ENCODE measurements at regions not wholly inside any gene's neighbourhood (a gene's known extent, or its start where the extent isn't known, plus 50 kb on each side); places are given as distances from the start of the nearest gene placed in this dataset.
"Not testable (repeated sequence)": the region's sequence is repeated elsewhere in the genome, so short reads cannot be mapped to it uniquely, and the experiment has no call there.

GRCh38 chr6:88499845-88500699, 333.9 kb upstream of the CNR1 start:
- H3K27me3 ChIP-seq (ENCODE audit: insufficient read depth, low read length, poor library complexity): no peaks in the 10 kb centered on the region
- H4K20me1 ChIP-seq (ENCODE audit: insufficient read depth, low read length): no peaks in the 10 kb centered on the region
- no peak overlapping the region for H3K9ac ChIP-seq (ENCODE audit: low read depth, low read length)
- H3K27ac ChIP-seq (ENCODE audit: low read length): no peak overlapping the region
- no peak overlapping the region for H3K4me2 ChIP-seq (ENCODE audit: insufficient read depth, low read length)
- no peaks in the 10 kb centered on the region for H3K36me3 ChIP-seq (ENCODE audit: insufficient read depth, low read length)
- no peaks in the 10 kb centered on the region for H3K4me1 ChIP-seq (ENCODE audit: insufficient read depth, low read length)
- ATAC-seq (ENCODE audit: insufficient read depth, low read depth): peak; percentile 39; the same call in 1 of the 3 replicates
- no peaks in the 10 kb centered on the region for H3K79me2 ChIP-seq (ENCODE audit: insufficient read depth, low read length)
- DNase-seq: no peak
- H3K4me3 ChIP-seq (ENCODE audit: low read depth in 1 of 2, low read length in 2 of 2): no peak overlapping the region
- no peak overlapping the region for H2AFZ ChIP-seq (ENCODE audit: low read depth, low read length)
- H3K9me3 ChIP-seq (ENCODE audit: insufficient read depth, low read length, severe bottlenecking): peaks cover under 1% of the 10 kb centered on the region
- TF ChIP-seq, protein P1, sequence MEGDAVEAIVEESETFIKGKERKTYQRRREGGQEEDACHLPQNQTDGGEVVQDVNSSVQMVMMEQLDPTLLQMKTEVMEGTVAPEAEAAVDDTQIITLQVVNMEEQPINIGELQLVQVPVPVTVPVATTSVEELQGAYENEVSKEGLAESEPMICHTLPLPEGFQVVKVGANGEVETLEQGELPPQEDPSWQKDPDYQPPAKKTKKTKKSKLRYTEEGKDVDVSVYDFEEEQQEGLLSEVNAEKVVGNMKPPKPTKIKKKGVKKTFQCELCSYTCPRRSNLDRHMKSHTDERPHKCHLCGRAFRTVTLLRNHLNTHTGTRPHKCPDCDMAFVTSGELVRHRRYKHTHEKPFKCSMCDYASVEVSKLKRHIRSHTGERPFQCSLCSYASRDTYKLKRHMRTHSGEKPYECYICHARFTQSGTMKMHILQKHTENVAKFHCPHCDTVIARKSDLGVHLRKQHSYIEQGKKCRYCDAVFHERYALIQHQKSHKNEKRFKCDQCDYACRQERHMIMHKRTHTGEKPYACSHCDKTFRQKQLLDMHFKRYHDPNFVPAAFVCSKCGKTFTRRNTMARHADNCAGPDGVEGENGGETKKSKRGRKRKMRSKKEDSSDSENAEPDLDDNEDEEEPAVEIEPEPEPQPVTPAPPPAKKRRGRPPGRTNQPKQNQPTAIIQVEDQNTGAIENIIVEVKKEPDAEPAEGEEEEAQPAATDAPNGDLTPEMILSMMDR (IDR thresholded peaks at IDR 0.05; ENCODE audit: borderline replicate concordance, extremely low read depth, low read length, poor library complexity, severe bottlenecking): no peak
- TF ChIP-seq EZH2 (IDR thresholded peaks at IDR 0.05; ENCODE audit: borderline replicate concordance, low read depth, low read length, severe bottlenecking): no peak

DNA sequence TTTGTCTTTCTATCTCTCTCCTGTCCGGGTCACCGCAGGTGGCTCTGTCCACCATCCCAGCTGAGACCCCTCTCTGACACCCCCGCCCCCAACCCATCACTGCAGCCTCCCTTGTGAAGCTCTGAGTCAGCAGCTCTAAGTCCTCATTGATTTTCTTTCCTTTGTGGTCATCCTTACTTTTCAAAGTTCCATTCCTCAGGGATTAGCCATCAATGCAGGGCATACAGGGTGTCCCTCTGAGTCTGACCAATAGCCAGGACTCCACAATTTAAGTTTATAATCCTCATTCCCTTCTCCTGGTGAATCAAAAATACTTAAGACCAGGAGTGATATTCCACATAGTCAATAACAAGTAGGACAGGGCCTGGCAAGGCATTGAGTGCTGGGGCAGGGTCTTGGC, 333.3 kb upstream of the CNR1 start:
- Histone ChIP-seq H3K79me2 (ENCODE audit: insufficient read depth, low read length) (no peaks in the 10 kb centered on the region), H3K9me3 (ENCODE audit: insufficient read depth, low read length, severe bottlenecking) (no peaks in the 10 kb centered on the region), H3K4me2 (ENCODE audit: insufficient read depth, low read length) (no peak overlapping the region), H3K9ac (ENCODE audit: low read depth, low read length) (no peak overlapping the region), H3K36me3 (ENCODE audit: insufficient read depth, low read length) (no peaks in the 10 kb centered on the region), H3K4me1 (ENCODE audit: insufficient read depth, low read length) (no peaks in the 10 kb centered on the region), H2AFZ (ENCODE audit: low read depth, low read length) (no peak overlapping the region), H4K20me1 (ENCODE audit: insufficient read depth, low read length) (no peaks in the 10 kb centered on the region), H3K4me3 (ENCODE audit: low read depth in 1 of 2, low read length in 2 of 2) (no peak overlapping the region), H3K27ac (ENCODE audit: low read length) (no peak overlapping the region), H3K27me3 (ENCODE audit: insufficient read depth, low read length, poor library complexity) (no peaks in the 10 kb centered on the region)
- TF ChIP-seq, protein P1 (IDR thresholded peaks at IDR 0.05; ENCODE audit: borderline replicate concordance, extremely low read depth, low read length, poor library complexity, severe bottlenecking): no peak
- no peak for TF ChIP-seq EZH2 (IDR thresholded peaks at IDR 0.05; ENCODE audit: borderline replicate concordance, low read depth, low read length, severe bottlenecking)
- ATAC-seq (ENCODE audit: insufficient read depth, low read depth): no peak
- DNase-seq: no peak

DNA sequence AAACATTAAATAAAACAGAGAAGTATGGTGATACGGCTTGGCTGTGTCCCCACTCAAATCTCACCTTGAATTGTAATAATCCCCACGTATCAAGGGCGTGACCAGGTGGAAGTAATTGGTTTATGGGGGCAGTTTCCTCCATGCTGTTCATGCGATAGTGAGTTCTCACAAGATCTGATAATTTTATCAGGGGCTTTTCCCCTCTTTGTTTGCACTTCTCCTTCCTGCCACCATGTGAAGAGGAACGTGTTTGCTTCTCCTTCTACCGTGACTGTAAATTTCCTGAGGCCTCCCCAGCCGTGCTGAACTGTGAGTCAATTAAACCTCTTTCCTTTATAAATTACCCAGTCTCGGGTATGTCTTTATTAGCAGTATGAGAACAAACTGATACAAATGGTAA, 331.3 kb upstream of the CNR1 start:
- not testable (repeated sequence) for ATAC-seq (ENCODE audit: insufficient read depth, low read depth); H3K9ac ChIP-seq (ENCODE audit: low read depth, low read length); H3K36me3 ChIP-seq (ENCODE audit: insufficient read depth, low read length); H3K27me3 ChIP-seq (ENCODE audit: insufficient read depth, low read length, poor library complexity); DNase-seq; H3K4me3 ChIP-seq (ENCODE audit: low read depth in 1 of 2, low read length in 2 of 2); H3K4me2 ChIP-seq (ENCODE audit: insufficient read depth, low read length); H3K79me2 ChIP-seq (ENCODE audit: insufficient read depth, low read length); H2AFZ ChIP-seq (ENCODE audit: low read depth, low read length); H4K20me1 ChIP-seq (ENCODE audit: insufficient read depth, low read length); H3K27ac ChIP-seq (ENCODE audit: low read length); H3K4me1 ChIP-seq (ENCODE audit: insufficient read depth, low read length); H3K9me3 ChIP-seq (ENCODE audit: insufficient read depth, low read length, severe bottlenecking)

GRCh38 chr6:88494401-88495140, 328.4 kb upstream of the CNR1 start:
- Histone ChIP-seq H3K9ac (ENCODE audit: low read depth, low read length) (no peak overlapping the region), H3K27ac (ENCODE audit: low read length) (no peak overlapping the region), H3K79me2 (ENCODE audit: insufficient read depth, low read length) (no peaks in the 10 kb centered on the region), H4K20me1 (ENCODE audit: insufficient read depth, low read length) (no peaks in the 10 kb centered on the region), H3K4me3 (ENCODE audit: low read depth in 1 of 2, low read length in 2 of 2) (no peak overlapping the region), H3K4me1 (ENCODE audit: insufficient read depth, low read length) (no peaks in the 10 kb centered on the region), H3K9me3 (ENCODE audit: insufficient read depth, low read length, severe bottlenecking) (no peaks in the 10 kb centered on the region), H3K4me2 (ENCODE audit: insufficient read depth, low read length) (no peak overlapping the region), H2AFZ (ENCODE audit: low read depth, low read length) (no peak overlapping the region), H3K36me3 (ENCODE audit: insufficient read depth, low read length) (no peaks in the 10 kb centered on the region), H3K27me3 (ENCODE audit: insufficient read depth, low read length, poor library complexity) (no peaks in the 10 kb centered on the region)
- TF ChIP-seq, protein P1 (IDR thresholded peaks at IDR 0.05; ENCODE audit: borderline replicate concordance, extremely low read depth, low read length, poor library complexity, severe bottlenecking): no peak
- no peak for TF ChIP-seq EZH2 (IDR thresholded peaks at IDR 0.05; ENCODE audit: borderline replicate concordance, low read depth, low read length, severe bottlenecking)
- ATAC-seq (ENCODE audit: insufficient read depth, low read depth): no peak
- DNase-seq: no peak

Measured in DND-41 (cell line).